CD4-positive, alpha-beta T cell treated with Interleukin-1 beta for 1 hour (primary cell): ENCODE measurements at regions not wholly inside any gene's neighbourhood (a gene's known extent, or its start where the extent isn't known, plus 50 kb on each side); places are given as distances from the start of the nearest gene placed in this dataset.

Source experiments
- DNase-seq, 2 donors: peaks; one replicate each; pipeline ENCODE4 v3.0.0-alpha.2; 2020 to 2022

GRCh38 chr11:134759855-134760254 is 347.8 kb upstream of the B3GAT1 start:
- DNase-seq = no peak

- DNase-seq = no peak
Observed at GRCh38 chr11:134759274-134759673, 347.2 kb upstream of the B3GAT1 start.

- DNase-seq = no peak
Observed at GRCh38 chr11:134758342-134758931, 346.4 kb upstream of the B3GAT1 start.

GRCh38 chr11:134757633-134758032 is 345.6 kb upstream of the B3GAT1 start:
- DNase-seq = no peak

GRCh38 chr11:134756811-134757540 is 344.9 kb upstream of the B3GAT1 start:
- no peak for DNase-seq

- no peak for DNase-seq
Observed at GRCh38 chr11:134755535-134755934, 343.5 kb upstream of the B3GAT1 start.

- DNase-seq = no peak
Observed at GRCh38 chr11:134754521-134755198, 342.6 kb upstream of the B3GAT1 start.

GRCh38 chr11:134753771-134754520 is 341.9 kb upstream of the B3GAT1 start:
- no peak for DNase-seq

GRCh38 chr11:134752964-134753770 is 341.1 kb upstream of the B3GAT1 start:
- DNase-seq = no peak

- DNase-seq = no peak
Observed at GRCh38 chr11:134752526-134752925, 340.5 kb upstream of the B3GAT1 start.

- DNase-seq = no peak
Observed at GRCh38 chr11:134751766-134752165, 339.7 kb upstream of the B3GAT1 start.

GRCh38 chr11:134751031-134751585 is 339.1 kb upstream of the B3GAT1 start:
- no peak for DNase-seq

- no peak for DNase-seq
Observed at GRCh38 chr11:134750619-134751018, 338.6 kb upstream of the B3GAT1 start.

GRCh38 chr11:134749040-134749839 is 337.2 kb upstream of the B3GAT1 start:
- no peak for DNase-seq

GRCh38 chr11:134746609-134747008 is 334.6 kb upstream of the B3GAT1 start:
- no peak for DNase-seq

GRCh38 chr11:134745456-134745855 is 333.4 kb upstream of the B3GAT1 start:
- DNase-seq = no peak

GRCh38 chr11:134743820-134744195 is 331.8 kb upstream of the B3GAT1 start:
- no peak for DNase-seq

- DNase-seq = no peak
Observed at GRCh38 chr11:134742956-134743819, 331.1 kb upstream of the B3GAT1 start.

- no peak for DNase-seq
Observed at GRCh38 chr11:134742224-134742612, 330.2 kb upstream of the B3GAT1 start.

- DNase-seq = no peak
Observed at GRCh38 chr11:134741453-134742223, 329.6 kb upstream of the B3GAT1 start.
